Activated CD4-positive, alpha-beta memory T cell treated with anti-CD3 and anti-CD28 coated beads, Interleukin-2, amount 10 ng/mL, durations not matched to agents 7 days and 5 days (primary cell): ENCODE measurements at regions not wholly inside any gene's neighbourhood (a gene's known extent, or its start where the extent isn't known, plus 50 kb on each side); places are given as distances from the start of the nearest gene placed in this dataset.

Experiments used
- CTCF ChIA-PET: fragments of 350-600 bp; sonication (Branson Sonifier 250); formaldehyde crosslinking; loops from one replicate; lab custom pipeline; 2021; ENCODE audit warnings: antibody characterized with exemption, inconsistent platforms; lab: Charles Lee
- POLR2A ChIA-PET: fragments of 350-600 bp; sonication (Branson Sonifier 250); formaldehyde crosslinking; loops from one replicate; lab custom pipeline; 2021; ENCODE audit warnings: antibody characterized with exemption; lab: Charles Lee
- DNase-seq: peaks from one replicate; pipeline ENCODE4 v3.0.0-alpha.2; 2020
- H3K27ac Mint-ChIP-seq: one replicate; pipeline ENCODE4 v1.8.0; 2021; ENCODE audit warnings: mild to moderate bottlenecking, mixed read lengths
- H3K27me3 Mint-ChIP-seq: one replicate; pipeline ENCODE4 v1.8.0; 2021; ENCODE audit warnings: mixed read lengths
- H3K36me3 Mint-ChIP-seq: one replicate; pipeline ENCODE4 v1.8.0; 2021; ENCODE audit warnings: low read depth, mixed read lengths
- H3K4me1 Mint-ChIP-seq: one replicate; pipeline ENCODE4 v1.8.0; 2021; ENCODE audit warnings: mixed read lengths
- H3K4me3 Mint-ChIP-seq: one replicate; pipeline ENCODE4 v1.8.0; 2021; ENCODE audit warnings: mild to moderate bottlenecking, mixed read lengths
- H3K9me3 Mint-ChIP-seq: one replicate; pipeline ENCODE4 v1.8.0; 2021; ENCODE audit warnings: mixed read lengths

- Mint-ChIP-seq H3K27me3 (no peaks in the 10 kb centered on the region), H3K27ac (no peak overlapping the region), H3K36me3 (no peaks in the 10 kb centered on the region), H3K4me3 (no peak overlapping the region), H3K9me3 (peaks cover 5% of the 10 kb centered on the region), H3K4me1 (no peaks in the 10 kb centered on the region)
- POLR2A ChIA-PET: no interaction called here
- DNase-seq: no peak
- CTCF ChIA-PET: no interaction called here
These were observed 1079.9 kb upstream of the PIK3C3 start for GRCh38 chr18:40875101-40875615.

- Mint-ChIP-seq H3K4me1 (no peaks in the 10 kb centered on the region), H3K36me3 (no peaks in the 10 kb centered on the region), H3K27ac (no peak overlapping the region), H3K9me3 (peaks cover 3% of the 10 kb centered on the region), H3K27me3 (no peaks in the 10 kb centered on the region), H3K4me3 (no peak overlapping the region)
- DNase-seq: no peak
- ChIA-PET POLR2A (no interaction called here), CTCF (no interaction called here)
These were observed 1080.8 kb upstream of the PIK3C3 start for GRCh38 chr18:40874233-40874632.

- H3K27ac Mint-ChIP-seq: no peak overlapping the region
- ChIA-PET CTCF (no interaction called here), POLR2A (no interaction called here)
- H3K27me3 Mint-ChIP-seq: no peaks in the 10 kb centered on the region
- H3K4me3 Mint-ChIP-seq: no peak overlapping the region
- H3K36me3 Mint-ChIP-seq: no peaks in the 10 kb centered on the region
- H3K4me1 Mint-ChIP-seq: no peaks in the 10 kb centered on the region
- peaks cover 13% of the 10 kb centered on the region for H3K9me3 Mint-ChIP-seq
- DNase-seq: no peak
These were observed 1086.8 kb upstream of the PIK3C3 start for GRCh38 chr18:40868110-40868858.

- ChIA-PET POLR2A (no interaction called here), CTCF (no interaction called here)
- Mint-ChIP-seq H3K9me3 (peaks cover 16% of the 10 kb centered on the region), H3K27me3 (no peaks in the 10 kb centered on the region), H3K4me3 (no peak overlapping the region), H3K36me3 (no peaks in the 10 kb centered on the region), H3K4me1 (no peaks in the 10 kb centered on the region), H3K27ac (no peak overlapping the region)
- DNase-seq: no peak
These were observed 1087.6 kb upstream of the PIK3C3 start for GRCh38 chr18:40867459-40867858.

GRCh38 chr18:40866968-40867367 is 1088.1 kb upstream of the PIK3C3 start:
- CTCF ChIA-PET: no interaction called here
- H3K4me1 Mint-ChIP-seq: no peaks in the 10 kb centered on the region
- no peak overlapping the region for H3K4me3 Mint-ChIP-seq
- POLR2A ChIA-PET: no interaction called here
- no peak for DNase-seq
- peaks cover 16% of the 10 kb centered on the region for H3K9me3 Mint-ChIP-seq
- no peak overlapping the region for H3K27ac Mint-ChIP-seq
- no peaks in the 10 kb centered on the region for H3K36me3 Mint-ChIP-seq
- no peaks in the 10 kb centered on the region for H3K27me3 Mint-ChIP-seq

- Mint-ChIP-seq H3K27ac (no peak overlapping the region), H3K4me3 (no peak overlapping the region), H3K36me3 (no peaks in the 10 kb centered on the region), H3K27me3 (no peaks in the 10 kb centered on the region), H3K9me3 (peaks cover 16% of the 10 kb centered on the region), H3K4me1 (no peaks in the 10 kb centered on the region)
- peak; percentile 15 for DNase-seq
- ChIA-PET CTCF (no interaction called here), POLR2A (no interaction called here)
These were observed 1088.9 kb upstream of the PIK3C3 start for GRCh38 chr18:40866013-40866645.

- DNase-seq: no peak
These were observed 1090.2 kb upstream of the PIK3C3 start for GRCh38 chr18:40864846-40865245.

GRCh38 chr18:40863801-40864200 is 1091.2 kb upstream of the PIK3C3 start:
- no peak for DNase-seq
- Mint-ChIP-seq H3K36me3 (no peaks in the 10 kb centered on the region), H3K4me3 (no peak overlapping the region), H3K27ac (no peak overlapping the region), H3K4me1 (no peaks in the 10 kb centered on the region), H3K9me3 (peaks cover 16% of the 10 kb centered on the region), H3K27me3 (no peaks in the 10 kb centered on the region)
- ChIA-PET CTCF (no interaction called here), POLR2A (no interaction called here)

More at GRCh38 chr18:40864846-40865245, 1090.2 kb upstream of the PIK3C3 start:
- H3K27me3 Mint-ChIP-seq: no peaks in the 10 kb centered on the region
- H3K4me3 Mint-ChIP-seq: no peak overlapping the region
- H3K36me3 Mint-ChIP-seq: no peaks in the 10 kb centered on the region
- no peaks in the 10 kb centered on the region for H3K4me1 Mint-ChIP-seq
- POLR2A ChIA-PET: no interaction called here
- CTCF ChIA-PET: no interaction called here
- peaks cover 14% of the 10 kb centered on the region for H3K9me3 Mint-ChIP-seq
- no peak overlapping the region for H3K27ac Mint-ChIP-seq

GRCh38 chr18:40860189-40860588 is 1094.8 kb upstream of the PIK3C3 start:
- Mint-ChIP-seq H3K27ac (no peak overlapping the region), H3K36me3 (no peaks in the 10 kb centered on the region), H3K9me3 (peaks cover 16% of the 10 kb centered on the region), H3K4me3 (no peak overlapping the region), H3K27me3 (no peaks in the 10 kb centered on the region), H3K4me1 (no peaks in the 10 kb centered on the region)
- DNase-seq: no peak
- ChIA-PET CTCF (no interaction called here), POLR2A (no interaction called here)

GRCh38 chr18:40855661-40856060 is 1099.4 kb upstream of the PIK3C3 start:
- Mint-ChIP-seq H3K9me3 (peaks cover 10% of the 10 kb centered on the region), H3K4me3 (no peak overlapping the region), H3K27ac (no peak overlapping the region), H3K27me3 (no peaks in the 10 kb centered on the region), H3K36me3 (no peaks in the 10 kb centered on the region), H3K4me1 (no peaks in the 10 kb centered on the region)
- DNase-seq: no peak
- ChIA-PET POLR2A (no interaction called here), CTCF (no interaction called here)

GRCh38 chr18:40852406-40852805 is 1102.6 kb upstream of the PIK3C3 start:
- H3K9me3 Mint-ChIP-seq: peaks cover 12% of the 10 kb centered on the region
- no peaks in the 10 kb centered on the region for H3K27me3 Mint-ChIP-seq
- H3K36me3 Mint-ChIP-seq: no peaks in the 10 kb centered on the region
- DNase-seq: no peak
- H3K27ac Mint-ChIP-seq: no peak overlapping the region
- POLR2A ChIA-PET: no interaction called here
- H3K4me1 Mint-ChIP-seq: no peaks in the 10 kb centered on the region
- CTCF ChIA-PET: no interaction called here
- no peak overlapping the region for H3K4me3 Mint-ChIP-seq

GRCh38 chr18:40851014-40851429 is 1104.0 kb upstream of the PIK3C3 start:
- Mint-ChIP-seq H3K4me3 (no peak overlapping the region), H3K36me3 (no peaks in the 10 kb centered on the region), H3K27ac (no peak overlapping the region), H3K9me3 (peaks cover 10% of the 10 kb centered on the region), H3K4me1 (no peaks in the 10 kb centered on the region), H3K27me3 (no peaks in the 10 kb centered on the region)
- ChIA-PET POLR2A (no interaction called here), CTCF (no interaction called here)
- no peak for DNase-seq

GRCh38 chr18:40849886-40850285 is 1105.1 kb upstream of the PIK3C3 start:
- Mint-ChIP-seq H3K4me3 (no peak overlapping the region), H3K27me3 (no peaks in the 10 kb centered on the region), H3K27ac (no peak overlapping the region), H3K4me1 (no peaks in the 10 kb centered on the region), H3K36me3 (no peaks in the 10 kb centered on the region), H3K9me3 (peaks cover 10% of the 10 kb centered on the region)
- no peak for DNase-seq
- CTCF ChIA-PET: no interaction called here
- POLR2A ChIA-PET: no interaction called here

GRCh38 chr18:40841467-40841866 is 1113.6 kb upstream of the PIK3C3 start:
- no peaks in the 10 kb centered on the region for H3K36me3 Mint-ChIP-seq
- H3K27ac Mint-ChIP-seq: no peak overlapping the region
- no peak for DNase-seq
- ChIA-PET CTCF (no interaction called here), POLR2A (no interaction called here)
- no peak overlapping the region for H3K4me3 Mint-ChIP-seq
- no peaks in the 10 kb centered on the region for H3K4me1 Mint-ChIP-seq
- no peaks in the 10 kb centered on the region for H3K27me3 Mint-ChIP-seq
- H3K9me3 Mint-ChIP-seq: peaks cover 12% of the 10 kb centered on the region
